Activated T-helper 1 cell treated with anti-CD3 and anti-CD28 coated beads, Interleukin-12 subunit alpha, Interleukin-12 subunit beta, Interleukin-2, Interleukin-4 antibody, amounts not matched to agents 30 ng/mL and 10 ng/mL and 1 ng/mL, durations not matched to agents 14 hours and 24 hours and 36 hours (primary cell): ENCODE measurements at regions not wholly inside any gene's neighbourhood (a gene's known extent, or its start where the extent isn't known, plus 50 kb on each side); places are given as distances from the start of the nearest gene placed in this dataset.

ENCODE experiments used
- DNase-seq: peaks from one replicate; pipeline ENCODE4 v3.0.0; 2021; ENCODE audit warnings: low spot score
- H3K27ac Mint-ChIP-seq: one replicate; pipeline ENCODE4 v1.8.0; 2021; ENCODE audit warnings: mild to moderate bottlenecking, mixed read lengths
- H3K27me3 Mint-ChIP-seq: one replicate; pipeline ENCODE4 v1.8.0; 2022; ENCODE audit warnings: mild to moderate bottlenecking, moderate library complexity, mixed read lengths; ENCODE audit not compliant: insufficient read depth
- H3K36me3 Mint-ChIP-seq: one replicate; pipeline ENCODE4 v1.8.0; 2021; ENCODE audit warnings: low read depth, mixed read lengths
- H3K4me1 Mint-ChIP-seq: one replicate; pipeline ENCODE4 v1.8.0; 2021; ENCODE audit warnings: low read depth, mixed read lengths
- H3K4me3 Mint-ChIP-seq: one replicate; pipeline ENCODE4 v1.8.0; 2021; ENCODE audit warnings: mild to moderate bottlenecking, moderate library complexity, mixed read lengths
- H3K9me3 Mint-ChIP-seq: one replicate; pipeline ENCODE4 v1.8.0; 2021; ENCODE audit warnings: mixed read lengths
- intact Hi-C: fragments of 100-400 bp; cut with micrococcal nuclease; formaldehyde crosslinking; loops from one replicate; pipeline ENCODE4 v1.15.1; 2024

GRCh38 chr21:27156666-27157065, 189.8 kb upstream of the ADAMTS5 start:
- intact Hi-C loops = no loop called here
- H3K4me3 Mint-ChIP-seq = no peak overlapping the region
- no peaks in the 10 kb centered on the region for H3K27me3 Mint-ChIP-seq
- no peak for DNase-seq
- H3K9me3 Mint-ChIP-seq = peaks cover 15% of the 10 kb centered on the region
- no peaks in the 10 kb centered on the region for H3K4me1 Mint-ChIP-seq
- no peaks in the 10 kb centered on the region for H3K36me3 Mint-ChIP-seq
- H3K27ac Mint-ChIP-seq = no peak overlapping the region

GRCh38 chr21:27155130-27155500, 188.2 kb upstream of the ADAMTS5 start:
- Mint-ChIP-seq H3K36me3 (no peaks in the 10 kb centered on the region), H3K4me3 (no peak overlapping the region), H3K27me3 (no peaks in the 10 kb centered on the region), H3K9me3 (peaks cover 15% of the 10 kb centered on the region), H3K4me1 (no peaks in the 10 kb centered on the region), H3K27ac (no peak overlapping the region)
- intact Hi-C loops = no loop called here
- DNase-seq = no peak

GRCh38 chr21:27154451-27155129, 187.7 kb upstream of the ADAMTS5 start:
- no peaks in the 10 kb centered on the region for H3K4me1 Mint-ChIP-seq
- H3K27ac Mint-ChIP-seq = no peak overlapping the region
- peaks cover 15% of the 10 kb centered on the region for H3K9me3 Mint-ChIP-seq
- H3K4me3 Mint-ChIP-seq = no peak overlapping the region
- no peak for DNase-seq
- no peaks in the 10 kb centered on the region for H3K27me3 Mint-ChIP-seq
- no peaks in the 10 kb centered on the region for H3K36me3 Mint-ChIP-seq
- intact Hi-C loops = no loop called here

GRCh38 chr21:27152996-27153395, 186.1 kb upstream of the ADAMTS5 start:
- Mint-ChIP-seq H3K27me3 (no peaks in the 10 kb centered on the region), H3K4me1 (no peaks in the 10 kb centered on the region)
- intact Hi-C loops = no loop called here

GRCh38 chr21:27149034-27149433, 182.1 kb upstream of the ADAMTS5 start:
- no peak overlapping the region for H3K27ac Mint-ChIP-seq
- no peaks in the 10 kb centered on the region for H3K36me3 Mint-ChIP-seq
- H3K4me1 Mint-ChIP-seq = no peaks in the 10 kb centered on the region
- no peak overlapping the region for H3K4me3 Mint-ChIP-seq
- peaks cover 8% of the 10 kb centered on the region for H3K9me3 Mint-ChIP-seq
- no peaks in the 10 kb centered on the region for H3K27me3 Mint-ChIP-seq
- no peak for DNase-seq
- intact Hi-C loops = no loop called here

More at GRCh38 chr21:27152996-27153395, 186.1 kb upstream of the ADAMTS5 start:
- Mint-ChIP-seq H3K9me3 (peaks cover 15% of the 10 kb centered on the region), H3K36me3 (no peaks in the 10 kb centered on the region), H3K27ac (no peak overlapping the region), H3K4me3 (no peak overlapping the region)
- DNase-seq = no peak

GRCh38 chr21:27146268-27146667, 179.4 kb upstream of the ADAMTS5 start:
- Mint-ChIP-seq H3K4me3 (no peak overlapping the region), H3K27ac (no peak overlapping the region), H3K27me3 (no peaks in the 10 kb centered on the region)

GRCh38 chr21:27145134-27145798, 178.4 kb upstream of the ADAMTS5 start:
- intact Hi-C loops = no loop called here
- Mint-ChIP-seq H3K27ac (no peak overlapping the region), H3K4me1 (no peaks in the 10 kb centered on the region), H3K36me3 (no peaks in the 10 kb centered on the region), H3K4me3 (no peak overlapping the region), H3K27me3 (no peaks in the 10 kb centered on the region), H3K9me3 (peaks cover 4% of the 10 kb centered on the region)
- no peak for DNase-seq

More at GRCh38 chr21:27146268-27146667, 179.4 kb upstream of the ADAMTS5 start:
- intact Hi-C loops = no loop called here
- no peaks in the 10 kb centered on the region for H3K9me3 Mint-ChIP-seq
- DNase-seq = no peak
- no peaks in the 10 kb centered on the region for H3K4me1 Mint-ChIP-seq
- no peaks in the 10 kb centered on the region for H3K36me3 Mint-ChIP-seq

- Mint-ChIP-seq H3K36me3 (no peaks in the 10 kb centered on the region), H3K27ac (no peak overlapping the region), H3K9me3 (peaks cover 4% of the 10 kb centered on the region), H3K27me3 (no peaks in the 10 kb centered on the region), H3K4me1 (no peaks in the 10 kb centered on the region), H3K4me3 (no peak overlapping the region)
- DNase-seq = no peak
- intact Hi-C loops = no loop called here
Measured at GRCh38 chr21:27143476-27143875, 176.6 kb upstream of the ADAMTS5 start.

- Mint-ChIP-seq H3K4me3 (no peak overlapping the region), H3K4me1 (no peaks in the 10 kb centered on the region), H3K9me3 (peaks cover 4% of the 10 kb centered on the region), H3K27me3 (no peaks in the 10 kb centered on the region), H3K27ac (no peak overlapping the region), H3K36me3 (no peaks in the 10 kb centered on the region)
- intact Hi-C loops = no loop called here
- DNase-seq = no peak
Measured at GRCh38 chr21:27139526-27139925, 172.6 kb upstream of the ADAMTS5 start.

GRCh38 chr21:27134516-27134915, 167.6 kb upstream of the ADAMTS5 start:
- H3K27ac Mint-ChIP-seq = no peak overlapping the region
- no peaks in the 10 kb centered on the region for H3K27me3 Mint-ChIP-seq
- H3K4me1 Mint-ChIP-seq = no peaks in the 10 kb centered on the region
- H3K4me3 Mint-ChIP-seq = no peak overlapping the region
- H3K36me3 Mint-ChIP-seq = no peaks in the 10 kb centered on the region
- no peak for DNase-seq
- intact Hi-C loops = no loop called here
- H3K9me3 Mint-ChIP-seq = no peaks in the 10 kb centered on the region

GRCh38 chr21:27132266-27132665, 165.4 kb upstream of the ADAMTS5 start:
- no peaks in the 10 kb centered on the region for H3K36me3 Mint-ChIP-seq

GRCh38 chr21:27130154-27130553, 163.3 kb upstream of the ADAMTS5 start:
- Mint-ChIP-seq H3K9me3 (peaks cover 3% of the 10 kb centered on the region), H3K27me3 (no peaks in the 10 kb centered on the region), H3K27ac (no peak overlapping the region), H3K4me1 (no peaks in the 10 kb centered on the region), H3K4me3 (no peak overlapping the region), H3K36me3 (no peaks in the 10 kb centered on the region)
- intact Hi-C loops = no loop called here
- DNase-seq = no peak

More at GRCh38 chr21:27132266-27132665, 165.4 kb upstream of the ADAMTS5 start:
- intact Hi-C loops = no loop called here
- Mint-ChIP-seq H3K27me3 (no peaks in the 10 kb centered on the region), H3K9me3 (no peaks in the 10 kb centered on the region), H3K27ac (no peak overlapping the region), H3K4me1 (no peaks in the 10 kb centered on the region), H3K4me3 (no peak overlapping the region)
- no peak for DNase-seq

- H3K4me1 Mint-ChIP-seq = no peaks in the 10 kb centered on the region
- no peaks in the 10 kb centered on the region for H3K27me3 Mint-ChIP-seq
- no peak for DNase-seq
- no peaks in the 10 kb centered on the region for H3K36me3 Mint-ChIP-seq
- H3K4me3 Mint-ChIP-seq = no peak overlapping the region
- intact Hi-C loops = no loop called here
- H3K9me3 Mint-ChIP-seq = peaks cover 5% of the 10 kb centered on the region
- H3K27ac Mint-ChIP-seq = no peak overlapping the region
Measured at GRCh38 chr21:27129694-27130093, 162.8 kb upstream of the ADAMTS5 start.
